ENCODE measurements at regions not wholly inside any gene's neighbourhood (a gene's known extent, or its start where the extent isn't known, plus 50 kb on each side); places are given as distances from the start of the nearest gene placed in this dataset.
"Not testable (repeated sequence)": the region's sequence is repeated elsewhere in the genome, so short reads cannot be mapped to it uniquely, and the experiment has no call there.

GRCh38 chr6:147999001-147999540 is 343.6 kb upstream of the SASH1 start:
- DNase-seq (ENCODE audit: extremely low spot score, unreplicated experiment), result no peak
- TF ChIP-seq, protein P1, sequence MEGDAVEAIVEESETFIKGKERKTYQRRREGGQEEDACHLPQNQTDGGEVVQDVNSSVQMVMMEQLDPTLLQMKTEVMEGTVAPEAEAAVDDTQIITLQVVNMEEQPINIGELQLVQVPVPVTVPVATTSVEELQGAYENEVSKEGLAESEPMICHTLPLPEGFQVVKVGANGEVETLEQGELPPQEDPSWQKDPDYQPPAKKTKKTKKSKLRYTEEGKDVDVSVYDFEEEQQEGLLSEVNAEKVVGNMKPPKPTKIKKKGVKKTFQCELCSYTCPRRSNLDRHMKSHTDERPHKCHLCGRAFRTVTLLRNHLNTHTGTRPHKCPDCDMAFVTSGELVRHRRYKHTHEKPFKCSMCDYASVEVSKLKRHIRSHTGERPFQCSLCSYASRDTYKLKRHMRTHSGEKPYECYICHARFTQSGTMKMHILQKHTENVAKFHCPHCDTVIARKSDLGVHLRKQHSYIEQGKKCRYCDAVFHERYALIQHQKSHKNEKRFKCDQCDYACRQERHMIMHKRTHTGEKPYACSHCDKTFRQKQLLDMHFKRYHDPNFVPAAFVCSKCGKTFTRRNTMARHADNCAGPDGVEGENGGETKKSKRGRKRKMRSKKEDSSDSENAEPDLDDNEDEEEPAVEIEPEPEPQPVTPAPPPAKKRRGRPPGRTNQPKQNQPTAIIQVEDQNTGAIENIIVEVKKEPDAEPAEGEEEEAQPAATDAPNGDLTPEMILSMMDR (IDR thresholded peaks at IDR 0.05), result no peak
- peaks cover 8% of the 10 kb centered on the region for H3K9me3 Mint-ChIP-seq (ENCODE audit: unreplicated experiment)
- H3K27ac Mint-ChIP-seq (ENCODE audit: unreplicated experiment), result no peak overlapping the region
- H3K4me3 Mint-ChIP-seq (ENCODE audit: unreplicated experiment), result no peak overlapping the region
- peaks cover 7% of the 10 kb centered on the region for H3K4me1 Mint-ChIP-seq (ENCODE audit: unreplicated experiment)
- H3K27me3 Mint-ChIP-seq (ENCODE audit: unreplicated experiment), result no peaks in the 10 kb centered on the region
- peaks cover 2% of the 10 kb centered on the region for H3K36me3 Mint-ChIP-seq (ENCODE audit: unreplicated experiment)

DNA sequence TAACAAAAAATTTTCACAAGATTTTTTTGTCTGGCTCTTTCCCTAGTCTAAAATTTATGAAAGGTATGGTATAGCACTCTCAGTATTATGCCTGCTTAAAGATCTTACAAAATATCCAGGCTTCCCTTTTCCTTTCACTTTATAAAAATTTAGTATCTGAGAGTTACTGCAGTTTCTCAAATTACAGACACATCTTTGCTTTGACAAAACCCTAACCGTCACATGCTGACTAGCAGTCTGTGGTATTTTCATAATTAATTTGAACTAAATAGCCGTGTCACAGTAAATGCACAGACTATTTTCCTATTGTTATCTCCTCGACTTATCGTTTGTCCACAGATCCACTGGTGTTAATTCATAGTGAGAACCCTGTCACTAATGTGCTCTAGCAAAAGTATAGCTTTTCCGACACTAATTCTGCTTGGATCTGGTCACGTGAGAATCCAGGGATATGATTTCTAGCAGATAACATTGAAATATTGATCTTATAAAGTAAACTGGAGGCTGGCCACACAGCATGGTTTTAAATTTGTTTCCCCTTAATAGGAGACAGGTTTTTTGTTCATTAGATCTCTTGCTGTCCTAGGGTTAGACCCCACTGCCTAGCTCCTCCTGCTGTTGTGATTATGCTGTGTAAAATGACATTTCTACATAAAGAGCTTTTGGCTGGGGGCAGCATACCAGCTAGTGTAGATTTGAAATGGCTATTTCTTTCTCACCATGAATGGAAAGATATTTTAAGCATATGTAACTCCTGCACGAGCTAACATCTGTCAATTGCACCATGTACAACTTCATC is 340.6 kb upstream of the SASH1 start:
- TF ChIP-seq, protein P1 (IDR thresholded peaks at IDR 0.05), result peak; percentile 14
- no peak overlapping the region for H3K4me3 Mint-ChIP-seq (ENCODE audit: unreplicated experiment)
- peaks cover 2% of the 10 kb centered on the region for H3K36me3 Mint-ChIP-seq (ENCODE audit: unreplicated experiment)
- peaks cover 8% of the 10 kb centered on the region for H3K4me1 Mint-ChIP-seq (ENCODE audit: unreplicated experiment)
- no peaks in the 10 kb centered on the region for H3K27me3 Mint-ChIP-seq (ENCODE audit: unreplicated experiment)
- H3K27ac Mint-ChIP-seq (ENCODE audit: unreplicated experiment), result no peak overlapping the region
- no peak for DNase-seq (ENCODE audit: extremely low spot score, unreplicated experiment)
- H3K9me3 Mint-ChIP-seq (ENCODE audit: unreplicated experiment), result peaks cover 11% of the 10 kb centered on the region

DNA sequence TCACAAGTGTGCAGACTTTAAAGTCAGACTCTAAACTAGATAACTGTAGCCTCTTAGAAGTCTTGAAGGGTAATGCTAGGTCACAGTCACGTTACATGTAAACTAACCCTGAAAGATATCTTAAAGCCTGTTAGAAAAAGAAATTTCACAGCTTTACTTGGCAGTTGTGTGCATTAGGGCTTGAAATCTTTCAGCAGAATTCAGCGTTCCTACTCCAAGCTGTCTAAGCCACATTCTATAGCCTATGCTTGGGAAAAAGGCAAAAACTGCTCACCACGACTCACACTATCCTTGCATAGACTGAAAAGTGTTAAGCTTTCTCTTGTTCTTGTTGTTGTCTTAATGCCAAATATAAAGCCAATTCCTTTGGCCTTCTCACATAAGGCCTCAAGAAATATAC is 338.0 kb upstream of the SASH1 start:
- no peak for DNase-seq (ENCODE audit: extremely low spot score, unreplicated experiment)
- TF ChIP-seq, protein P1 (IDR thresholded peaks at IDR 0.05), result no peak
- Mint-ChIP-seq H3K9me3 (ENCODE audit: unreplicated experiment) (peaks cover 7% of the 10 kb centered on the region), H3K27ac (ENCODE audit: unreplicated experiment) (no peak overlapping the region), H3K27me3 (ENCODE audit: unreplicated experiment) (no peaks in the 10 kb centered on the region), H3K36me3 (ENCODE audit: unreplicated experiment) (no peaks in the 10 kb centered on the region), H3K4me1 (ENCODE audit: unreplicated experiment) (peaks cover 8% of the 10 kb centered on the region), H3K4me3 (ENCODE audit: unreplicated experiment) (no peak overlapping the region)

DNA sequence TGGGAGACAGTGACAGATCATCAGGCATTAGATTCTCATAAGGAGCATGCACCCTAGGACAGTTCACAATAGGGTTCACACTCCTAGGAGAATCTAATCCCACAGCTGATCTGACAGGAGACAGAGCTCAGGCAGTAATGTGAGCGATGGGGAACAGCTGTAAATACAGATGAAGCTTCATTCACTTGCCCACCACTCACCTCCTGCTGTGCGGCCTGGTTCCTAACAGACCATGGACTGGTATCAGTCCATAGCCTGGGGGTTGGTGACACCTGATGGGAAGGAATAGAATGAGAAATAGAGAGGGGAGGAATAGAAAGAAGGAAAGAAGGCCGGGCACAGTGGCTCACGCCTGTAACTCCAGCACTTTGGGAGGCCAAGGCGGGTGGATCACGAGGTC is 336.8 kb upstream of the SASH1 start:
- Mint-ChIP-seq H3K4me3 (ENCODE audit: unreplicated experiment) (no peak overlapping the region), H3K9me3 (ENCODE audit: unreplicated experiment) (peaks cover 7% of the 10 kb centered on the region), H3K4me1 (ENCODE audit: unreplicated experiment) (peaks cover 8% of the 10 kb centered on the region), H3K27ac (ENCODE audit: unreplicated experiment) (no peak overlapping the region), H3K27me3 (ENCODE audit: unreplicated experiment) (no peaks in the 10 kb centered on the region), H3K36me3 (ENCODE audit: unreplicated experiment) (no peaks in the 10 kb centered on the region)
- TF ChIP-seq, protein P1 (IDR thresholded peaks at IDR 0.05), result no peak
- DNase-seq (ENCODE audit: extremely low spot score, unreplicated experiment), result no peak

- not testable (repeated sequence) for H3K36me3 Mint-ChIP-seq (ENCODE audit: unreplicated experiment); DNase-seq (ENCODE audit: extremely low spot score, unreplicated experiment); H3K27ac Mint-ChIP-seq (ENCODE audit: unreplicated experiment); H3K4me3 Mint-ChIP-seq (ENCODE audit: unreplicated experiment); H3K4me1 Mint-ChIP-seq (ENCODE audit: unreplicated experiment); H3K27me3 Mint-ChIP-seq (ENCODE audit: unreplicated experiment)
- peaks cover 13% of the 10 kb centered on the region for H3K9me3 Mint-ChIP-seq (ENCODE audit: unreplicated experiment)
Measured at GRCh38 chr6:148010516-148010915, 332.1 kb upstream of the SASH1 start.

Data from osteocyte (in vitro differentiated cells).